Colonic mucosa (tissue), 4 donors: ENCODE measurements at regions not wholly inside any gene's neighbourhood (a gene's known extent, or its start where the extent isn't known, plus 50 kb on each side); places are given as distances from the start of the nearest gene placed in this dataset.

Source experiments
- DNase-seq: peaks from one replicate; pipeline ENCODE4 v3.0.0-alpha.2; 2020
- H3K27ac ChIP-seq: fragments of 200-600 bp; one replicate; pipeline ENCODE4 v1.8.0; 2021
- H3K27me3 ChIP-seq: fragments of 200-600 bp; one replicate; pipeline ENCODE4 v1.8.0; 2021
- H3K36me3 ChIP-seq: fragments of 200-600 bp; one replicate; pipeline ENCODE4 v1.8.0; 2021
- H3K4me1 ChIP-seq: fragments of 200-600 bp; one replicate; pipeline ENCODE4 v1.8.0; 2021; ENCODE audit warnings: mild to moderate bottlenecking
- H3K4me3 ChIP-seq: fragments of 200-600 bp; one replicate; pipeline ENCODE4 v1.8.0; 2021
- H3K9ac ChIP-seq, 2 donors: one replicate each; pipeline ENCODE4 v1.7.0; 2013; ENCODE audit warnings: control low read depth in 2 of 2, low read depth in 2 of 2, low read length in 2 of 2
- H3K9me3 ChIP-seq: fragments of 200-600 bp; one replicate; pipeline ENCODE4 v1.8.0; 2021
- CTCF ChIP-seq: fragments of 200-600 bp; IDR thresholded peaks from one replicate; pipeline ENCODE4 v1.8.0; 2022; ENCODE audit warnings: antibody characterized with exemption, mild to moderate bottlenecking
- intact Hi-C: fragments of 100-400 bp; cut with DNase I; formaldehyde crosslinking; loops from one replicate; pipeline ENCODE4 v1.14.1; 2022
- donor health status: healthy.
- donor health status: DM: no; HTN: no; CAD: no.
- donor health status: DM: no; HTN: no; CAD: no.

DNA sequence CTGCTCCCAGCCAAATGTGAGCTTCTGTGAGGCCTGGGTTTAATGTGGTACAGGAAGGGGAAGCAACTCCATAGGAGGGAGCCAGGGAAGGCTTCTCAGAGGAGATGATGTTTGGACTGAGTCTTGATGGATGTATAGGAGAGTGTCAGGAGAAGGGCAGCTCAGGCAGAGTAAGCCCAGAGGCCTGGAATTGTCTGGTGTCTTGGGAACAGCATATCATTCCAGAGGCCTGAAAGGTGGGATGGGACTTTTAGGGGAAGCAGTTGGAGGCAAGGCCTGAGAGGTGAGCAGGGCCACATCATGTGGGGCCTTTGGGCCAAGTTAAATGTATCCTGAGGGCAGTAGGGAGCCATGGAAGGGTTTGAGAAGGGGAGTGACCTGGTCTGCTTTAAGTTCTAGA is 148.6 kb upstream of the WNT4 start:
- no peak overlapping the region for H3K4me3 ChIP-seq

DNA sequence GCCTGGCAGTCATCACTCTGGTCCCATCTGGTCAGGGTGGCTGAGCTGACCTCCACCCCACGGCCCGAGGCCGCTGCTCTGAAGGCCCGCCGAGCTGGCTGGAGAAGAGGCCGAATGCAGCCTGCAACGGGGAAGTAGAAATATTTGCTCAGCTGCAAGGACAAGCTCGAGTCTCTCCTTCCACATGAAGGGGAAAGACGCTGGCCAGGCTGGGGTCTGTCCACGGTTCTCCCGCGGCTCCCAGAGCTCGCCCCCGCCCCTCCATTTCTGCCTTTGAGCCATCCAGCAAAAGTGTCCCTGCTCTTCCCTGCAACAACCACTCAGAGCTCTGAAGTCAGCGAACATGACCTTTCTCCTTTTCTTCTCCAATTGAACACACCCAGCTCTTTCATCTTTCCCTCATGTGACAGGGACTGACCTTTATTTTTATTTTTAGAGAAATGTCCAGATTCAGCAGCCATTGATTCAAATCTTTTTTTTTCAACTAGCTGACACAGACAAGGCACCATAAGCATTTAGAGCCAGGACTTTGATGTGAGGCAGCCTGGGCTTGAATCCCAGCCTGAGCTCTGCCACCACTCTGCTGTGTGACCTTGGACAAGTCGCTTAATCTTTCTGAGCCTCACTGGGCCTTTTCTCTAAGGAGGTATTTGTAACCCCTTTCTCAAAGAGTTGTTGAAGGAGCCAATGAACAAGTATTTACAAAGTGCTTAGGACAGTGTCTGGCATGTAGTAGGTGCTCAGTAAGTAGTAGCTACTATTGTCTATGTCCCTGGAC is 149.3 kb upstream of the WNT4 start:
- DNase-seq, result no peak
- no peaks in the 10 kb centered on the region for H3K4me1 ChIP-seq
- H3K9me3 ChIP-seq, result no peaks in the 10 kb centered on the region
- H3K27me3 ChIP-seq, result no peaks in the 10 kb centered on the region
- intact Hi-C loops, result no loop called here
- no peaks in the 10 kb centered on the region for H3K36me3 ChIP-seq
- TF ChIP-seq CTCF, result no peak
- no peak overlapping the region for H3K4me3 ChIP-seq
- no peak overlapping the region for H3K27ac ChIP-seq
- H3K9ac ChIP-seq, result no peak overlapping the region

More for the DNA sequence above, 148.6 kb upstream of the WNT4 start:
- intact Hi-C loops, result no loop called here
- Histone ChIP-seq H3K9ac (no peak overlapping the region), H3K4me1 (no peaks in the 10 kb centered on the region), H3K36me3 (no peaks in the 10 kb centered on the region), H3K27ac (no peak overlapping the region), H3K9me3 (no peaks in the 10 kb centered on the region), H3K27me3 (no peaks in the 10 kb centered on the region)
- no peak for TF ChIP-seq CTCF
- no peak for DNase-seq

DNA sequence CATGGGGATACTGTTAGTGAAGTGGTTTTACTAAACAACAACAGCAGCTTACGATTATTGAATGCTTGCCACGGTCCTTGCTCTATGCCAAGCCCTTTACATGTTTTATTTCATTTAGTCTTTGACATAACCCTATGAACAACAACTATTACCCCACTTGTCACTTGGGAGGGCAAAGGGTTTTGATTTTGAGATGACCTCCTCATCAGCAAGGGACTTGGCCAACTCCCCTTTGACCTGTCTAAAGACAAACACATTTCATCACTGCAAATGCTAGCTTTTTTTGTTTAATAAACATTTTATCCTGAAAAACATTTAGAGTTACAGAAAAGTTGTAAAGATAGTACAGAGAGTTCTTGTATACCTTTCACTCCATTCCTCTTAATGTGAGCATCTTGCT is 152.5 kb upstream of the WNT4 start:
- Histone ChIP-seq H3K9me3 (no peaks in the 10 kb centered on the region), H3K4me3 (no peak overlapping the region), H3K36me3 (no peaks in the 10 kb centered on the region), H3K4me1 (no peaks in the 10 kb centered on the region), H3K27ac (no peak overlapping the region), H3K9ac (no peak overlapping the region), H3K27me3 (no peaks in the 10 kb centered on the region)
- TF ChIP-seq CTCF, result no peak
- intact Hi-C loops, result no loop called here
- no peak for DNase-seq

DNA sequence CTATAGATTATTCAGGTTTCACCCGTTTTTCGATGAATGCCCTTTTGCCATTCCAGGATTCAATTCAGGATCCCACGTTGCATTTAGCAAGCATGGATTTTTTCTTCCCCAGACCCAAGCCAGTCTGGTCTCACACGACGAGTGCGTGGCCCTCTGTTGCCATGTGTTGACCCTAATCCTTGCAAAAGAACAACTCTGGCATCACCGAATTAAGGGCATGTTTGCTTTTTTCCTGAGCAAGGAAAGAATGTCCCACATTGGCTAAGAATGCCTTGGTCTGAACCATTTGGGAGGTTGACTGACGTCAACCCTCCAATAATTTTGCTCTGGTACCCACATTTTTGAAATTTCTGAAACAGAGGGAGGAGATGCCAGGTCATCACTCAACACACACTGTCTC is 153.0 kb upstream of the WNT4 start:
- intact Hi-C loops, result no loop called here
- TF ChIP-seq CTCF, result no peak
- Histone ChIP-seq H3K9me3 (no peaks in the 10 kb centered on the region), H3K27me3 (no peaks in the 10 kb centered on the region), H3K9ac (no peak overlapping the region), H3K4me1 (no peaks in the 10 kb centered on the region), H3K4me3 (no peak overlapping the region), H3K36me3 (no peaks in the 10 kb centered on the region), H3K27ac (no peak overlapping the region)
- no peak for DNase-seq

DNA sequence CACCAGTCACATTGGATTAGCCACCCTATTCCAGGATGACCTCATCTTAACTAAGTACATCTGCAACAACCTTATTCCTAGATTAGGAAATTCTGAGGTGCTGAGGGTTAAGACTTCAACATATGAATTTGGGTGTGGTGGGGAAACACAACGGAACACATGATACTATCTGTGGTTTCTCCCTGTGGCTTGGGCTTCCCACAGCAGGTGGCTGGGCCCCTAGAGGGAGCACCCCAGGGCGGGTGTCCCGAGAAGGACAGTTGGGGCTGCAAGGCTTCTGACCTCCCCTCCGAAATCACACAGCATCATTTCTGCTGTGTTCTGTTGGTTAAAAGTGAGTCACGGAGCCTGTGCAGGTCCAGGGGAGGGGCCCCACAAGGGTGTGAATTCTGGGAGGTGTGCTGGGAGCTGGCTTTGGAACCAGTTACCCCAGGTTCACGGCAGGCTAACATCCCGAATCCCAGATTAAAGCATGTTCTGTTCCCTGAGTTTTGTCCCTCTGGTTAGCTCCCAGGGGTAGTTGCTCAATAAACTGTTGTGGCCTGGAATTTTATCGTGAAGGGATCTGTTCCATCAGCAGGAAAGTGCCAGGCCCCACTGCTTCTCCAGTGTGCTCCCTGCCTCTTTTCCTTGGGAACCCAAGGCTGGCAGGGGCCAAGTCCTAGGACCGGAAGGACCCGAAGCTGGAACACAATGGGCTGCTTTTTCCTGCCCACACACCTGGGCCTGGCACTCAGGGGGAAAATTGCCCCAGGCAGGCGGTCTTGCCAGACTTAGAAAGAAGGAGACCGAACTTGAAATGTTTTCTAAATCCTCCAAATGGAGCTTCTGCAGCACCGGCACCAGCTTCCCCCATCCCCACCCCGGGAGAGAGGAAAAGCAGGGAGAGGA is 154.0 kb upstream of the WNT4 start:
- H3K4me1 ChIP-seq, result no peaks in the 10 kb centered on the region
- no peak for DNase-seq
- H3K36me3 ChIP-seq, result no peaks in the 10 kb centered on the region
- TF ChIP-seq CTCF, result no peak
- no peak overlapping the region for H3K9ac ChIP-seq
- no peak overlapping the region for H3K4me3 ChIP-seq
- H3K27ac ChIP-seq, result no peak overlapping the region
- no peaks in the 10 kb centered on the region for H3K27me3 ChIP-seq
- intact Hi-C loops, result no loop called here
- H3K9me3 ChIP-seq, result no peaks in the 10 kb centered on the region
